GM18858 (cell line): ENCODE measurements at regions not wholly inside any gene's neighbourhood (a gene's known extent, or its start where the extent isn't known, plus 50 kb on each side); places are given as distances from the start of the nearest gene placed in this dataset.

Source experiments
- ATAC-seq: cut with Tn5 transposase; IDR thresholded peaks from one replicate; pipeline ENCODE4 v1.9.1; 2021; ENCODE audit not compliant: unreplicated experiment

DNA sequence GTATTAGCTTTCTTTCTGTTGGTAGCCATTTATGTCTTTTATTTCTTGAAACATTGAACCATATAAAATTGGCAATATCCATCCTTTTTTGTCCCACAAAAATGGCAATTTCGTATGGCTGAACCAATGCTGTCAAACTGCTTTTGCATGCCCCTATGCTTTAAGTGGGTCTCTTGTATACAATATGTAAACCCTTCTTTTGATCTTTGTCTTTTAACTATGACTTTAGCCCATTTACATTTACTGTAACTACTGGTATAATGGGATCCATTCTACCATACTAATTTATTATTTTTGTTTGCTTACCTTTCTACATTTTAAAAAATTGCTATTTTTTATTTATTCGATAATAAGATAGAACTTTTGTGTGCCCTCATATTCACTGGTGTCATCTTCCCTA lies 93.4 kb downstream of the TENT4A start:
- no peak for ATAC-seq

DNA sequence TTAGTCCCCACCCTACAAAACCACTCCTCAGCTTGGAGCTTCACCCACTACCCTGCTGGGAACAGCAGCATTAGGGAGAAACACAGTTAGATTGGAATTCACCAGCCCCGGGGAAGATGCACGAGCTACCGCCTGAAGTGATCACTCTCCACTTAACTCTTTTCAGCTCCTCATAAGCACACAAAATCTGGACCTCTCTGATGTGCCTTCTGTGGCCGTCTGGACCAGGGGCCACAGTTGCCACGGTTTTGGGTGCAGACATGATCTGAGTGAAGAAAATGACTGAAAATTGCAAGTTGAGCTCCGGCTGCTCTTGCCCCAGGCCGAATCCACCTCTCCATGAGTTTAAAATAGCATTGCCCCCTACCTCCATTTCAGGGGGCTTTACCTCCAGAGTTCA lies 95.2 kb downstream of the TENT4A start:
- no peak for ATAC-seq

DNA sequence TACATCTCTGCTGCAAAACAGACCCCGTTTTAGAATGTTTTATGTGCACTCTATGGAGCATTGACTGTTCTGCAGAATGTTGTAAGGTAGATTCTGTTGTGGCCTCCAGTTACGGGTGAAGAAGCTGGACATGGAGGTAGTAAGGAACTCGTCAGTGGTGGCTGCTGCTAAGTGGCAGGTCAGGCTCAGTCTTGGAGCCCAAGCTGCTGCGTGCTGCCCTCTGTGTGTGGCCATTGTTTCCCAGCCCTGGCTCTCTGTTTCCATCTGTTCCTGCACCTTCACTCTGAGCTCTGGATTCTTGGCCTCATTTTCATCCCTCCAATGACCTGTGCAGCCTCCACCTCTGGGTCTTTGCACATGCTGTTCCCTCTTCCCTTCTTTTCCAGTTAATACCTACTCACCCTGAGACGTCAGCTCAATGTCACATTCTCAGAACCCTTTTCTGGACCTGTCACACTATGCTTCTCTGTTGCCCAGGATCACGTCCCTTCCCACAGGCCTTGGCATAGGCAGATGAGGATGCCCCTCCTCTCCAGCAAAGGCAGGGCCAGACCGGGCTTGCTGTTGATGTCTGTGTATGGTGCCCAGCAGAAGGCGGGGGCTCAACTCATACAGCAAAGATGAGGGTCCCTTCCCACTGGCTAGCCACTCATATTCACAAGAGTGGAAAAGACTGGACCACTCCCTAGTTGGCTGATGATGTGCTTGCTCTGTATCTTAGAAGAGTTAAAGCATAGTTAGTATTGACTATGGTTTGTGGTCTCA lies 97.6 kb downstream of the TENT4A start:
- no peak for ATAC-seq

GRCh38 chr5:6812091-6812490 lies 98.9 kb downstream of the TENT4A start:
- ATAC-seq = no peak

- ATAC-seq = no peak
Measured at GRCh38 chr5:6812800-6813731, 99.8 kb downstream of the TENT4A start.

DNA sequence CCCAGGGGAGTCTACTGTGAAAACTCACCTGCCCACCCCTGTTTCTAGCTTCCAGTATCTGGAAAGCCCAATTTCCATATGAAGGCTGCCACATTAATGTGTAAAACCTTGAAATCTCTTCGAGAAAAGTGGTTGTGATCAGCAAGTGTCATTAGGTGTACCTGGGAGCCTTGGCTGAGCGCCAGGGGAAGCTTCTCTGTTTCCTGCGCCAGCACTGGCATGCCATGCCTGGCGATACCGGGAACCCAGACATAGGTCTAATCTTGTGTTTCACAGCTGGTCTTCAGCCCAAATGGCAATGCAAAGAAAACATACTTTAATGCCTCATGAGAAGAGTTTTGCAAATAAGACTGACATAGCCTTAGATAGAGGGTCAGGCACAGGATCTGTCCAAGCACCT lies 101.6 kb downstream of the TENT4A start:
- no peak for ATAC-seq

GRCh38 chr5:6818594-6819511 lies 105.6 kb downstream of the TENT4A start:
- no peak for ATAC-seq

- ATAC-seq = no peak
Measured at GRCh38 chr5:6819521-6819920, 106.3 kb downstream of the TENT4A start.

DNA sequence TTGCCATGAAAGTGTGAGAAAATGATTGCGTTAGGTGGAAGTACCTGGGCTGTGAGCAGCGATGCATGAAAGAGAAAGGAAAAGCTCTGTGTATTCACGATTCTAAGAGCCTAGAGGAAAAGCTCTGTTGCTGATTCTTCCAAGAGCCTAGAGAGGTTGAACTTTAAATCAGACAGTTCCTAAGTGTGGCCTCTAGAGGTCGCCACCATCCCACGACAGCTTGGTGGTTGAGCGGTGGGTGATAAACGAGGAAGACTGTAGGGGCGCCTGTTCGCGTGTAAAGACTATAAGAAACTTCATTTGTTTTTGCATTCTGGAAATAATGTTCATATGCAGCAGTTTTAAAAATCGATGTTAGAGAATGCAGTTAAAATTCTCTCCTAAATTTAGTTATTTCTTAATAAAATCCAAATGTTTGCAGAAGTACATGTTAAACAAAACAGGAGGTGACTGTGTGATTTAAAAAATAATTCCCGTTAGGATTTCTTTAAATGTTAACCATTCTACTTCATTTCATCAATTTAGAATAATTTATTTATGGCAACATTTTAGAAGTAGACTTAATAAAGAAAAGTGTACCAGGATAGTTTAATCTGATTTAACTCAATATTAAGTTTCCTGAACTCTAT lies 107.7 kb downstream of the TENT4A start:
- ATAC-seq = peak; percentile 74

- ATAC-seq = no peak
Measured at GRCh38 chr5:6822068-6822467, 108.8 kb downstream of the TENT4A start.

- no peak for ATAC-seq
Measured at GRCh38 chr5:6822556-6823343, 109.5 kb downstream of the TENT4A start.

DNA sequence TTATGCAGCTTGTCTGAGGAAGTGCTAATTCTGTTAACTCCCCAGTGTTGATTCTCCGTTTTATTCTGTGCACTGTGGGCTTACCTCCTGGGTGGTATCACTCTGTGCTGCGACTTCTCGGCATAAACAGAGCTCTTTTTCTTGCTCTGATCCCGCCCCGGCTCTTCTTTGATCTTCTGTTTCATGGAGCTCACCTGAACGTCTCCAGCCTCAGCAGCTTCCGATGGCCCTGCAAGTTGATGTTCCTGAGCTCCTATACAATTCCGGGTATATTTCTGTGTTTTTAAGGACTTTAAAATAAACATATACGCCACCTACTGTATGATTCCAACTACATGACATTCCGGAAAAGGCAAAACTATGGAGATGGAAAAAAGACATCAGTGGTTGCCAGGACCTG lies 110.8 kb downstream of the TENT4A start:
- ATAC-seq = no peak

- no peak for ATAC-seq
Measured at GRCh38 chr5:6825678-6826244, 112.5 kb downstream of the TENT4A start.

DNA sequence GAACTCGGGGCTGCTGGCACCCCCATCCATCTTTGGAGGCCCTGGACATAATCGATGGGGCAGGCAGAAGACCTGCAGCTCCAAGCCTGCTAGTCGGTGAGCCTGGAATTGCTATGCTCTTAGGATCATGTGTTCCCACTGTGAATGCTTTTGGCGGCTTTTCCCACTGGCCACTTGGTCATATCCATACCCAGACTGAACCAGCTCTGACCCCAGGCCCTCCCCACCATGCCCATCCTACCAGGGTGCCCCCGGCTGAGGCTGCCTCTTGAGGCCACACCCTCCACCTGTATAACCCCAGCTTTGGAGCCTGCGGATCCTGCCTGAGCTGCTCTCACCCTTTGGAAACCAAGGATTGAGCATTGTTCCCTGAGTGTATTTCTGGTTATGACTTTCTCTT lies 113.5 kb downstream of the TENT4A start:
- ATAC-seq = no peak

GRCh38 chr5:6827526-6828219 lies 114.4 kb downstream of the TENT4A start:
- peak; percentile 49 for ATAC-seq

- ATAC-seq = peak; percentile 88
Measured at GRCh38 chr5:6829150-6829784, 116.0 kb downstream of the TENT4A start.

GRCh38 chr5:6830643-6831239 lies 117.5 kb downstream of the TENT4A start:
- no peak for ATAC-seq
